GM21447 (cell line): ENCODE measurements at regions not wholly inside any gene's neighbourhood (a gene's known extent, or its start where the extent isn't known, plus 50 kb on each side); places are given as distances from the start of the nearest gene placed in this dataset.
"Not testable (repeated sequence)": the region's sequence is repeated elsewhere in the genome, so short reads cannot be mapped to it uniquely, and the experiment has no call there.

Experiments used
- ATAC-seq: cut with Tn5 transposase; IDR thresholded peaks from one replicate; pipeline ENCODE4 v1.9.1; 2021; ENCODE audit not compliant: unreplicated experiment

DNA sequence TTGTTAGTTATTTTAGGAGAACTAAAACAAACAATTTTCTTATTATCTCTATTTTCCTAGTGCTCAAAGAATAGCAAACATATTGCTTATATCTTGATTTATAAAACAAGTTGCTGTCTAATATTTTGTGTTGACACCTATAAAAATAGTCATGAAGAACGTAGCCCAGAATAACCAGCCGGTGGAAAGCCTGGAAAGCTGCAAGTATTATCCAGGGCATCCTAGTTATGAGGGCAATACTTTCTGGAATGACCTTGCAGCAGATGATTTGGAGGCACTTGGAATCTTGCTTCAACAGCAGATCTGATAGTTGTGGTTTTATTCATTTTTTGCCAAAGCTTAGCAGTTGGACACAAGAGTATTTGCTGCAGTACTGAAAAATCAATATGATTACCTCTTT lies 948.7 kb downstream of the LRFN5 start:
- no peak for ATAC-seq

DNA sequence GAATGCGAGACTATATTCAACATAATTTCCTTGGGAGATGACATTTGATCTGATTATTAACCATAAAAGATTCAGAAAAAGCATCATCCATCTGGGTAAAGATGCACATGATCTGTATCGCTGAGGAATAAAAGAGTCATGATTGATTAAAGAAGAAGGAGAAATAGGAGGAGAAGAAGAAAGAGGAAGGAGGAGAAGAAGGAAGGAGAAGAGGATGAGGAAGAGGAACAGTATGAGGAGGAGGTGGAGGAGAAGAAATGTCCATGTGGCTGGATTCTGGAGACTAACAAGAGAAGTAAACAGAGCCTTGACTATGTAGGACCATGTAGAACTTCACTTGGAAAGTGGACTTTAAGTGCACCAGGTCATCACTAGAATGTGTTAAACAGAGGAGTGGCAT lies 947.4 kb downstream of the LRFN5 start:
- no peak for ATAC-seq

DNA sequence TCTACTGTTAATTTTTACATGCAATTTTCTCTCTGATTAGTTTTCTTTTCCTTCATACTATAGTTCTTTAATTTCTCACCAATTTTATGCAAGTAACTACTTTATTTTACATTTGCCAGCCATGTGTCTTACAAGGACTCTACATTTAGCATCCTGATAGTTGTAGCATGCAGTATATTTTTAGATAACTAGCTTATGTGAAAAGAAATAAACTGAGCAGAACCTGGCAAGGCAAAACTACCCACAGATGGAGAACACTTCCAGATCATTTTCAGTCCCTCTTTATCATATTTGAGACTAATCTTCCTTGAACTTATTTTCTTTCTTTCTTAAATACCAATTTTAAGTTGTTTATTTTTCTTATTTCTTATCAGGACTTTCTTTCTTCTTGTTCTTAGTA lies 943.6 kb downstream of the LRFN5 start:
- ATAC-seq = no peak

DNA sequence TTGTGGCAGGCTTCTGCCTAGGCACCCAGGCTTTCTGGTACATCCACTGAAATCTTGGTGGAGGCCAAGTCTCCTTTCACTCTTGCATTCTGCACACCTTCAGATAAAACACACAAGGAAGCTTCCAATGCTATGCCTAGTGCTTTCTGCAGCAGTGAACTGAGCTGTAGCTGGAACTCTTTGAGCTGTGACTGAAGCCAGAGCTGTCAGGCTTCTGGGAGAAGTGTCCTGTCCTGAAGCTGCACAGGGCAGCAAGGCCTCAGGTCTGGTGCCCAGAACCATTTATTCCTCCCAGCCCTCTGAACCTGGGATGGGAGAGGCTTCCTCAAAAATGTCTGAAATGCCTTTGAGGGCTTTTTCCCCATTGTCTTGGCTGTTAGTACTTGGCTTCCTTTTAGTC lies 941.7 kb downstream of the LRFN5 start:
- ATAC-seq = no peak

DNA sequence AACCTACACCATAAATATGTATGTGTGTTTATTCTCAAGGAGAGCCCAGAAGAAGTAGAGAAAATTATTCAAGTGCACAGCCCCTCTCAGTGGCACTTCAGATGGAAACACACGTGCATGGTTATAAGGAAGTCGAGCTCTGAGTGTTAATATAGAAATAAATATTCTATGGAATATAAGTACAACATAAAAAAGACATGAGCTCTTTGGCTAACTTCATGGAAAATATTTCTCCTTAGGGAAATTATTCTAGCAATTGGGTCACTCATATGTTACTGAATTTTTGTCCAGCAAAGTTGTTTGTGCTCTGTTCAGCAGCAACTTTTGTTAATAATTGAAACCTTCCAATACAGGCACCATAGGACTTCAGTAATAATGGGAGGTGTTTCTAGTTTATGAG lies 939.0 kb downstream of the LRFN5 start:
- ATAC-seq = no peak

DNA sequence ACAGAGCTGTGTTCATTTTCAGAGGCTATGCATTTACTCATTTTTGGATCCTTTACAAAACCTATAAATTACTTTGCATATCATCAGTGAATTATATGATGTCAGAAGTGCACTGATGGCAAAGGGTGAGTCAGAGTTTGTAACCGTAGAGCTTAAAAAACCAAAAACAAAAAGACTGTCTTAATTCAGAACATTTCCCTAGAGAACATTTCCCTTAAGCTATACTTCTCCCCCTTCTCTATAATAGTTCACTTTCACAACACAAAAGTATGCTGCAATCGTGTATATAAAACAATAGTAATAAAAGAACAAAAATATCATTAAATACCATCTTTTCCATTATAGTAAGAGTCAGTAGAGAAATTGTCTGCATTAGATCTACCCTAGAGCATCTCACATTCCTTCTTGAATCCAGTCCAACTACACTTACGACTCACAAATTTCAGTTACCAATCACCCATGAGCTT lies 934.9 kb downstream of the LRFN5 start:
- ATAC-seq = no peak

DNA sequence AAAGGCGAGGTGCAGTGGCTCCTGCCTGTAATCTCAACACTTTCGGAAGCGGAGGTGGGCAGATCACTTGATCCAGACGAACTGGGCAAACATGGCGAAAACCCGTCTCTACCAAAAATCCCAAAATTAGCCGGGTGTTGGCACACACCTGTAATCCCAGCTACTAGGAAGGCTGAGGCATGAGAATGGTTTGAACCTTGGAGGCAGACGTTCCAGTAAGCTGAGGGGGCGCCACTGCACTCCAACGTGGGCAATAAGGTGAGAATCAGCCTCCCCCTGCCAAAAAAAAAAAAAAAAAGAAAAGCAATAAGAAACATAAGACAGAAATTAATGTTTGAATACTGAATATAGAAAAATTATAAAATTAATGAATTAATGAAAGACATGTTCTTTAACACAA lies 928.7 kb downstream of the LRFN5 start:
- ATAC-seq = no peak

DNA sequence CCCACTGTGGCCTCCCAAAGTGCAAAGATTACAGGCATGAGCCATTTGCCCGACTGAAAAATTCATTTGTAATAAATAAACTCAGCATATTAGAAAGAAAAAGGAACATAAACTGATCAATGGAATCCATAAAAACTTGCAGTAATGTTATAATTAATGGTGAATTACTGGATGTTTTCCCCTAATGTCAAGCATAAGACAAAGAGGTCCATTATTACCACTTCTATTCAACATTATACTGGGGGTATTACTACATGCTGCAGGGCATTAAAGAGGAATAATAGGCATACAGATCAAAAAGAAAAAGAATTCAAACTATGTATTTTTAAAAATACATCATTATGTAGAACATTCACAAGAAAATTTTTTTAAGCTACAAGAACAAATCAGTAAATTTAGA lies 926.8 kb downstream of the LRFN5 start:
- no peak for ATAC-seq

DNA sequence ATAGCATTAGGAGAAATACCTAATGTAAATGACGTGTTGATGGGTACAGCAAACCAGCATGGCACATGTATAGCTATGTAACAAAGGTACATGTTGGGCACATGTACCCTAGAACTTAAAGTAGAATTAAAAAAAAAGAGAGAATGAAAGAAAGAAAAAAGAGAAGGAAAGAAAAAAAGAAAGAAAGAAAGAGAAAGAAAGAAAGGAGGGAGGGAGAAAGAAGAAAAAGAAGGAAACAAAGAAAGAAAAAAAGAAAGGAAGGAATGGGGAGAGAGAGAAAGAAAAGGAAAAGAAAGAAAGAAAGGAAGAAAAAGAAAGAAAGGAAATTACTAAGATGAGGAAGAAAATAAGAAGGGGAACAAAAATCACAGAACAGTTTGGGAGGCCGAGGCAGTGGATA lies 925.5 kb downstream of the LRFN5 start:
- ATAC-seq = no peak

DNA sequence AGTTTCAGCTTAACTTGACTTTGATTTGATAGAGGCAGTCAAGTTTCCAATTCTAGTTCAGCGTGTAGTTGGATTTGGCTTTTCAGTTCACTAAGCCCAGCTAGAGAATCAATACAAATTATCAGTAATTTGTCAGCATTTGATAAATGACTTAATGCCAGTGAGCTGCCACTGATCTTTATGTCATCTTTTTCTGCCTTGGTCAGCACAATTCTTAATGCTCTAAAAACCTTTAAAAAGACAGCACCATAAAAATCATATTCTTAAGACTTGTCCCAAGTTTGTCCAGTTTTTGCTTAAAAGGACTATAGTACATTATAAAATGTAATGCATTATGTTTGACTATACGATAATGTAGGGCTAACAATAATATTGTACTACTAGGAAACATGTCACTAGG lies 920.5 kb downstream of the LRFN5 start:
- ATAC-seq = no peak

DNA sequence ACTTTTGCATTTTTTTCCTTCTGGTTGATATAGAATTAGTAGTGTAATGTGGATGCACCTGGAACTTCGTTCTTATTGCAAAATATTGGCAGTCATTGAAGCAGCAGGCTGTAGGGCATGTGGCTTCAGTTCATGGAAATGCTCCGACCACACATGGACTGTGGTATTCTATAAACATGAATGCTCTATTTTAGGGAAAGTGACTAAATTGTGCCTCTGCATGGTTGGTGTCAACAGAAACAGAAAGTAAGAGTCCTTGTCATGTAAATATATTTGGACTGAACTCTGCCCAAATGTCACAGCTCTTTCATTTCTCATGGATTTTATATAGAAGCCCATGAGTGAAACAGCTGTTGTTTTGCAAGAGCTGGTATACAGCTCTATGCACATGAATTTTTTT lies 917.0 kb downstream of the LRFN5 start:
- ATAC-seq = peak; percentile 60

DNA sequence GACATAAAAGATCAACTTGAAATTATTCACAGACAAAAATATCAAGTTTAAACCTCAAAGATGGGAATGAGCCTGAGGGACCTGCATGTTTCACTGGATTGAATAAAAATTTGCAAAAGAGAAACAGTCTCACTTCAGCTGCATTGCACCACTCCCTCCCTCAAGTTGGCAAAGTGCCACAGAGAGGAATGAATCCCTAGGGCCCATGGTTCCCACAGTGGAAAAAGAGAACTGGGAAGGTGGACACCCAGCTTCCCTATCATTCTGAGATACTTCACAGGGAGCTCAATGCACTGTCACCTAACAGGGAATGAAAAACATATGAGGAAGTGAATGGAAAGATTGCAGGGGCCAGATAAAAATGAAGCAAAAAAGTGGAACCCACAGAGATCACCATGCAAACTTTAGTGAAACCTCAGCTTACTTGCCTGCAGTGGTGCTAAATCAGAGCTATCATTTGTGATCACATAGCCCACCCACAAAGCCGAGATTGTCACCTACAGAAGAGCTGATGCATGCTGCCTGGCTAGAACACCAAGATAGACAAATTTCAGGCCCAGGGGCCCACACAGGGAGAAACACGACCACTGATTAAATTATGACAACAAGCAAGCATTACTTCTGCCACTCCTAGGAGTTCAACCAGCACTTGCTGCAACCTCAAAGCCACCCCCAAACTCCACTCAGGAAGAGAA lies 911.3 kb downstream of the LRFN5 start:
- ATAC-seq = no peak

DNA sequence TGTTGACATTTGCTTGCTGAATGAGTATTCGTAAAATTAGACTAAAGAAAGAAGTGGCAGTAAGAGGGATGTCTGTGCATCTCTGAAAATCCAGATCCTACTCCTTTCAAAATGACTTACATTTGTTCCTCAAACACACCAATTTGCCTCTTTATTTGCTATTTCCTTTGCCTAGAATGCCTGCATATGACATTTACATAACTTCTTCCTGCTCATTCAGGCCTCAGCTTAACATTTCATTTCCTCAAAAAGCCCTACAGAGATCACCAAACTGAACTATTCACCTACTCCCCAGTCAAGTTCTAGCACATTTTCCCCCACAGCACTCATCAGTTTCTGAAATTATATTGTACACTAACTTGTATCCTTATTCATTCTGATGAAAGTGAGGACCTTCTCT lies 907.2 kb downstream of the LRFN5 start:
- ATAC-seq = no peak

DNA sequence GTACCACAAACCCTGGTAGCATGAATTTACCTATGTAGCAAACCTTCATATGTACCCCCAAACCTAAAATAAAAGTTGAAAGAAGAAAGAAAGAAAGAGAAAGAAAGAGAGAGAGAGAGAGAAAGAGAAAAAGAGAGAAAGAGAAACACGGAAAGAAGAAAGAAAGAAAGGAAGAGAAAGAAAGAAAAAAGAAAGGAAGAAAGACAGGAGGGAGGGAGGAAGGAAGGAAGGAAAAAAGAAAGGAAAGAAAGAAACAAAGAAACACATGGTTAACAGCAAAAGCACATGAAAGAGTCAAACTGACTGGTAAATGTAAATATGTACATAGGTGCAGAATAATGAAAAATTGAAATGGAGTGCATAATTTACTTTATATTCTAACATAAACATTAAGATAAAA lies 903.4 kb downstream of the LRFN5 start:
- no peak for ATAC-seq

DNA sequence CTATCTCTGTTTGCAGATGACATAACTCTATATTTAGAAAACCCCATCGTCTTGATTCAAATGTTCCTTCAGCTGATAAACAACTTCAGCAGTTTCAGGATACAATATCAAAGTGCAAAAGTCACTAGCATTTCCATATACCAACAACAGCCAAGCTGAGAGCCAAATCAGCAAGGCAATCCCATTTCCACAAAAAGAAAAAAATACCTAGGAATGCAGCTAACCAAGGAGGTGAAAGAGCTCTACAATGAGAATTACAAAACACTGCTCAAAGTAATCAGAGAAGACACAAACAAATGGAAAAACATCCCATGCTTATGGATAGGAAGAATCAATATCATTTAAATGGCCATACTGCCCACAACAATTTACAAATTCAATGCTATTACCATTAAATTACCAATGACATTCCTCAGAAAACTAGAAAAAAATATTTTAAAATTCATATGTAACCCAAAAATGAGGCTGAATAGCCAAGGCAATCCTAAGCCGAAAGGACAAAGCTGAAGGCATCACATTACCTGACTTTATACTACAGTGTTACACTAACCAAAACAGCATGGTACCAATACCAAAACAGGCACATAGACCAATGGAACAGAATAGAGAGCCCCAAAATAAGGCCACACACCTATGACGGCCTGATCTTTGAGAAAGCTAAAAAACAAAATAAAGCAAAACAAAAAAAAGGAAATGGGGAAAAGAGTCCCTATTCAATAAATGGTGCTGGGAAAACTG lies 901.7 kb downstream of the LRFN5 start:
- no peak for ATAC-seq

DNA sequence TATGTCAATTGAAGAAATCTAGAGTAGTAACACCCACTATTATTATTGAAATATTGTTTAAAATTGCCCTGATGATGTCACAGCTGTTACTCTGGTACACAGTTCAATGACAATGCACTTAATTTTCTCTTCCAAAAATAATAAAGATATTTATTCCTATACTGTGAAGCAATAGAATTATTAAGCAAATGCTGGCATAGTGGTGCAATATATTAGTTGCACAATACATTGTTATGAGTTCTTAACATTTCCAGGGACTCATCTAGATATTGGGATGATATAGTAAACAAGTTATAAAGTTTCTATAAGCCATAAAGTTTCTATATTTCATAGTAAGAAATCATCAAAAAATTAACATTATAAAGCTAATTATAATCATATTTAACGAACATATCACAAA lies 897.8 kb downstream of the LRFN5 start:
- no peak for ATAC-seq

DNA sequence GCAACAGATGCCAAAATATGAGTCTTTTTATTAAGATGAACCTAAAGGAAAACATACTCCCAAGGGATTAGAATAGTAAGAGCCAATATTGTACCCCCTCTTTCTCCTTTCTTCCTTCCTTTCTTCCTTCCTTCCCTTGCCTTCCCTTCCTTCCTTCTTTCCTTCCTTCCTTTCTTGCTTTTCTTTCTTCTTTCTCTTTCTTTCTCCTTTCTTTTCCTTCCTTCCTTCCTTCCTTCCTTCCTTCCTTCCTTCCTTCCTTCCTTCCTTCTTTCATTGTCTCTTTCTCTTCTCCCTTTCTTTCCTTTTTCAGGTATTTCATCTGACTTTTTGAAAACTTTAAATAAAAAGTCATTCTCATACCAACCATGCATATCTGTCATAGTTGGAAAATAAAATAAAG lies 892.5 kb downstream of the LRFN5 start:
- no peak for ATAC-seq

DNA sequence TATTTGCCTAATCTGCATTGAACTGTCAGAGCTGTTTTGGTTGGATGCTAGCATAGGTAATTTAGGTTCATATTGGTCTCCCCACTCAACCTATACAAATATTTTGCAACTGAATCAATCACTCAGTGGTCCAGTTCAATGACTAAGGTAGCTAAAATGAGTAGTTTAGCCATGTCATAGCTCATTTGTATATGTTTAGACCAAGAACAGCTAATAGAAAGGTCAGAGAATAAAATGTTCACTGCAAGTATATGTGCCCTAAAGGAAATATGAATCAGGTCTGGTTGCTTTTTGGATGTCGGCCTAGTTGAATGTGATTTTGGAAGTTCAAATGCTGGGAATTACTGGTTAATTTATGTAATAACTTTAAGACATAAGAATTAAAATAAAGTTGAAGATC lies 883.9 kb downstream of the LRFN5 start:
- no peak for ATAC-seq

DNA sequence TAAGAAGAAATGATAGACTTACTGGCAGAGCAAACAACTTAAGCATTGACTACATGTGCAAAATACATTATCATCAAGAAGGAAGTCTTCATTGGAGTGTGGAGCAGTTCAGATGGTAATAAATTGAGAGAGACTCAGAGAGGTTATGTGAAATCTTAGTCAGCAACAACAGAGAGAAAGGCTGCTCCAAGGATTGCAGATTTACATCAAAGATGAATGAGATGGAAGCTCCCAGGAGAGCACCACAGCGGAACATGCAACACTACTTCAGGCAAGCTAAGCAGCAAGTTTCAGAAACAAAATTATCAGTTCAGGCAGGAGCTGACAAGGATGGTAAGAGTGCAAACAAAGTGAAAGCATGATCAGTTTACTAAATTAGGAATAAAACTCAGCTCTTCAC lies 882.3 kb downstream of the LRFN5 start:
- ATAC-seq = no peak

DNA sequence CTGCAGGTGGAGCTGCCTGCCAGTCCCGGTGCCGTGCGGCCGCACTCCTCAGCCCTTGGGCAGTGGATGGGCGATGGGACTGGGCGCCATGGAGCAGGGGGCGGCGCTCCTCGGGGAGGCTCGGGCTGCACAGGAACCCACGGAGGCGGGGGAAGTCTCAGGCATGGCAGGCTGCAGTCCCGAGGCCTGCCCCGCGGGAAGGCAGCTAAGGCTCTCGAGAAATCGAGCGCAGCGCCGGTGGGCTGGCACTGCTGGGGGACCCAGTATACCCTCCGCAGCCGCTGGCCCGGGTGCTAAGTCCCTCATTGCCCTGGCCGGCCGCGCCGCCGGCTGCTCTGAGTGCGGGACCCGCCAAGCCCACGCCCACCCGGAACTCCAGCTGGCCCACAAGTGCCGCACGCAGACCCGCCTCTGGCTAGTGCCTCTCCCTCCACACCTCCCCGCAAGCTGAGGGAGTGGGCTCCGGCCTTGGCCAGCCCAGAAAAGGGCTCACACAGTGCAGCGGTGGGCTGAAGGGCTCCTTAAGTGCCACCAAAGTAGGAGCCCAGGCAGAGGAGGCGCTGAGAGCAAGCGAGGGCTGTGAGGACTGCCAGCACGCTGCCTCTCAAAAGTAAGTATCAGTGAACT lies 875.8 kb downstream of the LRFN5 start:
- not testable (repeated sequence) for ATAC-seq

DNA sequence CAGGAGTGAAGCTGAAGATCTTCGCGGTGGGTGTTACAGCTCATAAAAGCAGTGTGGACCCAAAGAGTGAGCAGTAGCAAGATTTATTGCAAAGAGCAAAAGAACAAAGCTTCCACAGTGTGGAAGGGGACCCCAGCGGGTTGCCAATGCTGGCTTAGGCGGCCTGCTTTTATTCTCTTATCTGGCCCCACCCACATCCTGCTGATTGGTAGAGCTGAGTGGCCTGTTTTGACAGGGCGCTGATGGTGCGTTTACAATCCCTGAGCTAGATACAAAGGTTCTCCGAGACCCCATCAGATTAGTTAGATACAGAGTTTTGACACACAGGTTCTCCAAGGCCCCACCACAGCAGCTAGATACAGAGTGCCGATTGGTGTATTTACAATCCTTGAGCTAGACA lies 875.0 kb downstream of the LRFN5 start:
- not testable (repeated sequence) for ATAC-seq

DNA sequence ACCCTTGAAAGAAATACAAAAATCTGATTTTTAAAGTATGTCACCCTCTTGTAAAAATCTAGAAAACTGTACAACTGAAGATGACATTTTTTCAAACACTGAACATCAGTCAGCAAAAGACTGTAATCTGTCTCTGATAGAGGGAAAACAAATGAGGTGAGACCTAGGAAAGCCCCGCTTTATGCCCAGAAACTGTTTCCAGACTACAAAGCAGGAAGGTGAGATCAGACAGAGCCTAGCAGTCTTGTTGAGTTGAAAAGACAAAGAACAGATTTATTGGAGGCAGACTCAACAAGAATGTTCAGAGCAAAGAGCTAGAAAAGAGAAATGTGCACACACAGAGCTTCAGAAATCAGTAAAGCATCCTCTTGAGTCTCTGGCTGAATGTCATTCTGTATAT lies 873.6 kb downstream of the LRFN5 start:
- no peak for ATAC-seq
